ENCODE measurements at regions not wholly inside any gene's neighbourhood (a gene's known extent, or its start where the extent isn't known, plus 50 kb on each side); places are given as distances from the start of the nearest gene placed in this dataset.

- no peak for FAIRE-seq
- Histone ChIP-seq H3K27me3 (ENCODE audit: control insufficient read depth in 2 of 2, insufficient read depth in 2 of 2, low read length in 2 of 2) (no peaks in the 10 kb centered on the region), H3K4me1 (replicated peaks in 1 of 2; ENCODE audit: control insufficient read depth in 2 of 2, insufficient read depth in 2 of 2, low read length in 2 of 2) (no peaks in the 10 kb centered on the region), H3K36me3 (ENCODE audit: control insufficient read depth, insufficient read depth, low read length) (no peaks in the 10 kb centered on the region), H3K4me2 (ENCODE audit: insufficient read depth, low read length) (no peak overlapping the region), H4K20me1 (replicated peaks; ENCODE audit: control insufficient read depth, insufficient read depth, low read length) (no peaks in the 10 kb centered on the region), H3K4me3 (no peak overlapping the region), H3K9me3 (replicated peaks; ENCODE audit: control insufficient read depth, insufficient read depth, low read depth, low read length) (peaks cover 2% of the 10 kb centered on the region; the same call in 1 of the 2 replicates), H3K27ac (ENCODE audit: extremely low read depth, low read depth, low read length) (no peak overlapping the region), H2AFZ (ENCODE audit: low read depth, low read length) (no peak overlapping the region), H3K79me2 (ENCODE audit: control insufficient read depth, insufficient read depth, low read length) (no peaks in the 10 kb centered on the region), H3K9ac (ENCODE audit: insufficient read depth in 1 of 2, low read depth in 2 of 2, low read length in 2 of 2) (no peak overlapping the region), H3K9me1 (ENCODE audit: control insufficient read depth, insufficient read depth, low read length) (no peaks in the 10 kb centered on the region)
- intact Hi-C loops (cut with micrococcal nuclease) (no loop called here), in situ Hi-C loops (cut with MboI) (no loop called here)
- ChIA-PET POLR2A (no interaction called here), CTCF (ENCODE audit: low intra/inter-chr PET ratio) (no interaction called here)
- no TSS peak for BruUV-seq (replicated peaks)
- WGBS (ENCODE audit: insufficient coverage, low coverage, missing lambda C conversion rate), result under 1% methylated on average over 3 of the region's 3 CpGs
- TF ChIP-seq ZNF699 (CRISPR knock-in tag; IDR thresholded peaks at IDR 0.05; ENCODE audit: insufficient replicate concordance) (peak; percentile 16), ZNF655 (CRISPR knock-in tag; IDR thresholded peaks at IDR 0.05) (0 out of 2 replicates have a peak, but pooled peaks have one; percentile 54), ZNF507 (tag; conservative IDR thresholded peaks at IDR 0.05) (no peak)
- DNase-seq (ENCODE audit: extremely low read depth in 1 of 4, low spot score in 3 of 4), result no peak
- no peak for ATAC-seq
Measured at GRCh38 chr13:90995001-90995400, 352.5 kb upstream of the MIR17HG start.

GRCh38 chr13:90995614-90996013 lies 351.9 kb upstream of the MIR17HG start:
- DNase-seq (ENCODE audit: extremely low read depth in 1 of 4, low spot score in 3 of 4) (no peak), ATAC-seq (no peak), FAIRE-seq (no peak)
- no peak overlapping the region for H2AFZ ChIP-seq (ENCODE audit: low read depth, low read length)
- WGBS (ENCODE audit: insufficient coverage, low coverage, missing lambda C conversion rate), result 1% methylated on average over 4 of the region's 4 CpGs
- intact Hi-C loops (cut with micrococcal nuclease), result no loop called here
- no peak overlapping the region for H3K4me3 ChIP-seq
- ChIA-PET CTCF (ENCODE audit: low intra/inter-chr PET ratio) (no interaction called here), POLR2A (interaction anchor here (1.1 kb wide), 1 partner anchor 9 kb away, joined by 3 read pairs; no protein-coding TSS in a partner anchor)
- in situ Hi-C loops (cut with MboI), result no loop called here
- no TSS peak for BruUV-seq (replicated peaks)
- H3K27me3 ChIP-seq (ENCODE audit: control insufficient read depth in 2 of 2, insufficient read depth in 2 of 2, low read length in 2 of 2), result no peaks in the 10 kb centered on the region
- peaks cover 4% of the 10 kb centered on the region; the same call in 1 of the 2 replicates for H3K9me3 ChIP-seq (replicated peaks; ENCODE audit: control insufficient read depth, insufficient read depth, low read depth, low read length)
- no peak overlapping the region for H3K9ac ChIP-seq (ENCODE audit: insufficient read depth in 1 of 2, low read depth in 2 of 2, low read length in 2 of 2)
- no peaks in the 10 kb centered on the region for H3K36me3 ChIP-seq (ENCODE audit: control insufficient read depth, insufficient read depth, low read length)
- H3K27ac ChIP-seq (ENCODE audit: extremely low read depth, low read depth, low read length), result no peak overlapping the region
- no peak overlapping the region for H3K4me2 ChIP-seq (ENCODE audit: insufficient read depth, low read length)
- no peaks in the 10 kb centered on the region for H3K9me1 ChIP-seq (ENCODE audit: control insufficient read depth, insufficient read depth, low read length)
- H3K79me2 ChIP-seq (ENCODE audit: control insufficient read depth, insufficient read depth, low read length), result no peaks in the 10 kb centered on the region
- H4K20me1 ChIP-seq (replicated peaks; ENCODE audit: control insufficient read depth, insufficient read depth, low read length), result no peaks in the 10 kb centered on the region
- H3K4me1 ChIP-seq (replicated peaks in 1 of 2; ENCODE audit: control insufficient read depth in 2 of 2, insufficient read depth in 2 of 2, low read length in 2 of 2), result no peaks in the 10 kb centered on the region
- TF ChIP-seq ASH1L (IDR thresholded peaks at IDR 0.05; ENCODE audit: borderline replicate concordance, low read depth, partially characterized antibody) (no peak), DDX20 (tag; IDR thresholded peaks at IDR 0.05; ENCODE audit: low read depth) (no peak), ELK3 (CRISPR knock-in tag; IDR thresholded peaks at IDR 0.05) (no peak), MXD1 (CRISPR knock-in tag; IDR thresholded peaks at IDR 0.05; ENCODE audit: borderline replicate concordance, poor library complexity, severe bottlenecking) (no peak), TGIF2 (CRISPR knock-in tag; IDR thresholded peaks at IDR 0.05) (no peak), ADNP (tag; IDR thresholded peaks at IDR 0.05) (no peak), ZNF133 (CRISPR knock-in tag; IDR thresholded peaks at IDR 0.05) (no peak), HMG20A (CRISPR knock-in tag; conservative IDR thresholded peaks at IDR 0.05) (no peak), THRAP3 (IDR thresholded peaks at IDR 0.05; ENCODE audit: borderline replicate concordance) (no peak), RFX5 (IDR thresholded peaks at IDR 0.05; ENCODE audit: low read depth, low read length) (no peak), ZNF184 (CRISPR knock-in tag; IDR thresholded peaks at IDR 0.05) (no peak), GTF2A2 (tag; IDR thresholded peaks at IDR 0.05) (no peak), CREM (IDR thresholded peaks at IDR 0.05; ENCODE audit: low read depth) (no peak)

Data from K562 (cell line).